Subcutaneous abdominal adipose tissue (tissue), 5 donors: ENCODE measurements at regions not wholly inside any gene's neighbourhood (a gene's known extent, or its start where the extent isn't known, plus 50 kb on each side); places are given as distances from the start of the nearest gene placed in this dataset.

ENCODE experiments used
- H3K27ac ChIP-seq: one replicate; pipeline ENCODE4 v1.7.0; 2013; ENCODE audit warnings: low read depth, mild to moderate bottlenecking, inconsistent platforms, low read length, moderate library complexity
- H3K27me3 ChIP-seq, 5 donors: one replicate each; pipeline ENCODE4 v1.7.0; 2013; ENCODE audit warnings: low read length in 5 of 5, inconsistent platforms in 1 of 5; ENCODE audit not compliant: control insufficient read depth in 5 of 5, insufficient read depth in 4 of 5
- H3K36me3 ChIP-seq, 5 donors: one replicate each; pipeline ENCODE4 v1.7.0; 2013; ENCODE audit warnings: low read length in 5 of 5; ENCODE audit not compliant: control insufficient read depth in 5 of 5, insufficient read depth in 5 of 5
- H3K4me1 ChIP-seq, 5 donors: one replicate each; pipeline ENCODE4 v1.7.0; 2013; ENCODE audit warnings: low read length in 5 of 5, mild to moderate bottlenecking in 3 of 5, moderate library complexity in 1 of 5; ENCODE audit not compliant: control insufficient read depth in 5 of 5, insufficient read depth in 5 of 5
- H3K4me3 ChIP-seq, 5 donors: one replicate each; pipeline ENCODE4 v1.7.0; 2013; ENCODE audit warnings: low read length in 5 of 5, low read depth in 1 of 5
- H3K9ac ChIP-seq, 5 donors: one replicate each; pipeline ENCODE4 v1.7.0; 2013; ENCODE audit warnings: low read length in 5 of 5, mild to moderate bottlenecking in 4 of 5, moderate library complexity in 3 of 5
- H3K9me3 ChIP-seq, 5 donors: one replicate each; pipeline ENCODE4 v1.7.0; 2013; ENCODE audit warnings: low read length in 5 of 5; ENCODE audit not compliant: control insufficient read depth in 5 of 5
- donor health status: healthy.
- donor health status: healthy.
- donor health status: healthy.
- donor health status: healthy.
- donor health status: healthy.

GRCh38 chr1:221621683-221622082, 120.2 kb downstream of the DUSP10 start:
- no peaks in the 10 kb centered on the region for H3K27me3 ChIP-seq
- no peak overlapping the region for H3K4me3 ChIP-seq
- H3K27ac ChIP-seq: no peak overlapping the region
- no peaks in the 10 kb centered on the region for H3K36me3 ChIP-seq
- H3K9ac ChIP-seq: no peak overlapping the region
- H3K9me3 ChIP-seq: no peaks in the 10 kb centered on the region
- peaks cover 0 to 9% (median 7%) of the 10 kb centered on the region in 5 donors for H3K4me1 ChIP-seq

- no peaks in the 10 kb centered on the region for H3K27me3 ChIP-seq
- H3K4me3 ChIP-seq: no peak overlapping the region
- H3K9ac ChIP-seq: no peak overlapping the region
- H3K36me3 ChIP-seq: no peaks in the 10 kb centered on the region
- H3K4me1 ChIP-seq: peaks cover 0 to 9% (median 7%) of the 10 kb centered on the region in 5 donors
- H3K27ac ChIP-seq: no peak overlapping the region
- no peaks in the 10 kb centered on the region for H3K9me3 ChIP-seq
These were observed 119.5 kb downstream of the DUSP10 start for GRCh38 chr1:221622389-221622788.

GRCh38 chr1:221625026-221625425, 116.9 kb downstream of the DUSP10 start:
- Histone ChIP-seq H3K9ac (no peak overlapping the region), H3K36me3 (no peaks in the 10 kb centered on the region), H3K4me3 (no peak overlapping the region), H3K4me1 (peaks cover 0 to 9% (median 7%) of the 10 kb centered on the region in 5 donors), H3K27ac (no peak overlapping the region), H3K27me3 (no peaks in the 10 kb centered on the region), H3K9me3 (no peaks in the 10 kb centered on the region)

- H3K9ac ChIP-seq: no peak overlapping the region
- H3K27ac ChIP-seq: no peak overlapping the region
- no peaks in the 10 kb centered on the region for H3K27me3 ChIP-seq
- H3K4me3 ChIP-seq: no peak overlapping the region
- no peaks in the 10 kb centered on the region for H3K9me3 ChIP-seq
- H3K36me3 ChIP-seq: no peaks in the 10 kb centered on the region
- H3K4me1 ChIP-seq: peaks cover 0 to 3% (median 2%) of the 10 kb centered on the region in 5 donors
These were observed 115.8 kb downstream of the DUSP10 start for GRCh38 chr1:221626041-221626440.

GRCh38 chr1:221630236-221630635, 111.7 kb downstream of the DUSP10 start:
- no peaks in the 10 kb centered on the region for H3K27me3 ChIP-seq
- H3K4me1 ChIP-seq: no peaks in the 10 kb centered on the region
- no peak overlapping the region for H3K4me3 ChIP-seq
- H3K9ac ChIP-seq: no peak overlapping the region
- no peaks in the 10 kb centered on the region for H3K9me3 ChIP-seq
- H3K36me3 ChIP-seq: no peaks in the 10 kb centered on the region
- H3K27ac ChIP-seq: no peak overlapping the region

GRCh38 chr1:221631556-221631955, 110.3 kb downstream of the DUSP10 start:
- no peaks in the 10 kb centered on the region for H3K27me3 ChIP-seq
- no peak overlapping the region for H3K27ac ChIP-seq
- H3K36me3 ChIP-seq: no peaks in the 10 kb centered on the region
- no peaks in the 10 kb centered on the region for H3K4me1 ChIP-seq
- H3K9ac ChIP-seq: no peak overlapping the region
- no peaks in the 10 kb centered on the region for H3K9me3 ChIP-seq
- H3K4me3 ChIP-seq: no peak overlapping the region

GRCh38 chr1:221632072-221632471, 109.8 kb downstream of the DUSP10 start:
- Histone ChIP-seq H3K9ac (no peak overlapping the region), H3K27me3 (no peaks in the 10 kb centered on the region), H3K36me3 (no peaks in the 10 kb centered on the region), H3K4me1 (no peaks in the 10 kb centered on the region), H3K4me3 (no peak overlapping the region), H3K27ac (no peak overlapping the region), H3K9me3 (no peaks in the 10 kb centered on the region)

- Histone ChIP-seq H3K36me3 (no peaks in the 10 kb centered on the region), H3K27ac (no peak overlapping the region), H3K9ac (no peak overlapping the region), H3K4me1 (peaks cover 0 to 7% (median 4%) of the 10 kb centered on the region in 5 donors), H3K4me3 (no peak overlapping the region), H3K27me3 (no peaks in the 10 kb centered on the region), H3K9me3 (no peaks in the 10 kb centered on the region)
These were observed 108.0 kb downstream of the DUSP10 start for GRCh38 chr1:221633841-221634409.

- Histone ChIP-seq H3K4me1 (peaks cover 0 to 7% (median 4%) of the 10 kb centered on the region in 5 donors), H3K36me3 (no peaks in the 10 kb centered on the region), H3K27ac (no peak overlapping the region), H3K4me3 (no peak overlapping the region), H3K9ac (no peak overlapping the region), H3K9me3 (no peaks in the 10 kb centered on the region), H3K27me3 (no peaks in the 10 kb centered on the region)
These were observed 107.3 kb downstream of the DUSP10 start for GRCh38 chr1:221634606-221635005.

GRCh38 chr1:221635305-221635704, 106.6 kb downstream of the DUSP10 start:
- H3K4me1 ChIP-seq: peaks cover 0 to 7% (median 4%) of the 10 kb centered on the region in 5 donors
- H3K27me3 ChIP-seq: no peaks in the 10 kb centered on the region
- no peaks in the 10 kb centered on the region for H3K9me3 ChIP-seq
- H3K4me3 ChIP-seq: no peak overlapping the region
- no peaks in the 10 kb centered on the region for H3K36me3 ChIP-seq
- H3K27ac ChIP-seq: no peak overlapping the region
- no peak overlapping the region for H3K9ac ChIP-seq
